Astrocyte (in vitro differentiated cells and primary cell): ENCODE measurements at regions not wholly inside any gene's neighbourhood (a gene's known extent, or its start where the extent isn't known, plus 50 kb on each side); places are given as distances from the start of the nearest gene placed in this dataset.

Source experiments
- EZH2 ChIP-seq: IDR thresholded peaks from 2 replicates; pipeline ENCODE4 v1.6.1; 2012; ENCODE audit warnings: mild to moderate bottlenecking, low read length, inconsistent platforms; ENCODE audit not compliant: insufficient read depth
- TF ChIP-seq, protein P1 (sequence below): IDR thresholded peaks from 2 replicates; pipeline ENCODE4 v1.5.1; 2011; ENCODE audit warnings: low read depth, mild to moderate bottlenecking, inconsistent platforms, low read length, moderate library complexity; ENCODE audit not compliant: insufficient read depth

DNA sequence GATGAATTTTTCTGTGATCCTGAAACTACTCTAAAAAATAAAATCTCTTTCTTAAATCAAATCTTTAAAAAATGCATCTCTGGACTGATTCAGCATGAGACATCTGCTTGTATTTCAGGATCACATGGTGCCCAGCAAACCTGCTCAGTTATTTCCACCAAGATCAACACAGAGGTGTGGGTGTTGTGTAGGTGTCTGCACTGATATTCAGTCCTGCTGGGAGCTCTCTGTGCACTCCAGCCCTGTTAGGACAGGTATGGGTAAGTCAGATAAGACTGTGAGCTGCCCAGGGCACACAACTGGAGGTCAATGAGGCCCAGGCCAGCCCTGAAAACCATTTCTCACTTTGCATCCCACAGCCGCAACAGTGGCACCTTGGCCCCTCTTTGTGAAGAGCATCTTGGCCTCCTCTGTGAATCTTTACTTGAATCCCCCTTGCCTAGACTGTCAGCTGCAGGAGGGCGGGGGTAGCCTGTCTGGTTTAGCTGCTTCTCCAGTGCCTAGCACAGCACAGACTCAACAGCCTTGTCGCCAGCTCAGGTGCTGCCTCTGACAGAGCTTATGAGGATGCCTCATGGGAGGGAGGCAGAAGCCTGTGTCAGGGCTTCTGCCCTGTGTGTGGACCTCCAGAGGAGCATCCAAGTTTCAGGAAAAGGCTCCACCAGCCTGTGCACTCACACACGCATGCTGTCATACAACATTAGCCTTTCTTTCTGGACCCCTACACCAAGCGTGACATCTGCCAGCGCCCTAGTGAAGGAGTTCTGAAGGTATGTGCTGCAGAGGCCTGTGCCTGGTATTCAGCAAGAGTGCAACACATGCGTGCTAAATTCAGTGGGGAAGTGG lies 187.6 kb upstream of the CST7 start:
- TF ChIP-seq, protein P1, sequence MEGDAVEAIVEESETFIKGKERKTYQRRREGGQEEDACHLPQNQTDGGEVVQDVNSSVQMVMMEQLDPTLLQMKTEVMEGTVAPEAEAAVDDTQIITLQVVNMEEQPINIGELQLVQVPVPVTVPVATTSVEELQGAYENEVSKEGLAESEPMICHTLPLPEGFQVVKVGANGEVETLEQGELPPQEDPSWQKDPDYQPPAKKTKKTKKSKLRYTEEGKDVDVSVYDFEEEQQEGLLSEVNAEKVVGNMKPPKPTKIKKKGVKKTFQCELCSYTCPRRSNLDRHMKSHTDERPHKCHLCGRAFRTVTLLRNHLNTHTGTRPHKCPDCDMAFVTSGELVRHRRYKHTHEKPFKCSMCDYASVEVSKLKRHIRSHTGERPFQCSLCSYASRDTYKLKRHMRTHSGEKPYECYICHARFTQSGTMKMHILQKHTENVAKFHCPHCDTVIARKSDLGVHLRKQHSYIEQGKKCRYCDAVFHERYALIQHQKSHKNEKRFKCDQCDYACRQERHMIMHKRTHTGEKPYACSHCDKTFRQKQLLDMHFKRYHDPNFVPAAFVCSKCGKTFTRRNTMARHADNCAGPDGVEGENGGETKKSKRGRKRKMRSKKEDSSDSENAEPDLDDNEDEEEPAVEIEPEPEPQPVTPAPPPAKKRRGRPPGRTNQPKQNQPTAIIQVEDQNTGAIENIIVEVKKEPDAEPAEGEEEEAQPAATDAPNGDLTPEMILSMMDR: no peak
- TF ChIP-seq EZH2: no peak
